GM12865 (cell line): ENCODE measurements at regions not wholly inside any gene's neighbourhood (a gene's known extent, or its start where the extent isn't known, plus 50 kb on each side); places are given as distances from the start of the nearest gene placed in this dataset.

Source experiments
- DNase-seq: peaks from one replicate; pipeline ENCODE4 v3.0.0; 2010; ENCODE audit warnings: low read depth
- H3K4me3 ChIP-seq: 2 replicates; pipeline ENCODE4 v1.5.1; 2011; ENCODE audit warnings: mild to moderate bottlenecking, low read depth, low read length, control low read depth
- CTCF ChIP-seq: IDR thresholded peaks from 2 replicates; pipeline ENCODE4 v1.5.1; 2011; ENCODE audit warnings: low read length, control low read depth, low read depth, inconsistent platforms; ENCODE audit not compliant: insufficient read depth; ENCODE audit errors: missing control alignments

- no peak for TF ChIP-seq CTCF
- DNase-seq: no peak
Measured at GRCh38 chr5:4684946-4685345, 455.2 kb upstream of the ADAMTS16 start.

GRCh38 chr5:4698596-4698995, 441.5 kb upstream of the ADAMTS16 start:
- DNase-seq: no peak
- no peak for TF ChIP-seq CTCF
- H3K4me3 ChIP-seq: no peak overlapping the region

More at GRCh38 chr5:4684946-4685345, 455.2 kb upstream of the ADAMTS16 start:
- no peak overlapping the region for H3K4me3 ChIP-seq

- no peak for TF ChIP-seq CTCF
- no peak overlapping the region for H3K4me3 ChIP-seq
Measured at GRCh38 chr5:4699592-4699991, 440.5 kb upstream of the ADAMTS16 start.

GRCh38 chr5:4700069-4700468, 440.1 kb upstream of the ADAMTS16 start:
- peak; percentile 1 for DNase-seq
- no peak for TF ChIP-seq CTCF
- no peak overlapping the region for H3K4me3 ChIP-seq

More at GRCh38 chr5:4699592-4699991, 440.5 kb upstream of the ADAMTS16 start:
- DNase-seq: no peak

GRCh38 chr5:4700871-4701270, 439.3 kb upstream of the ADAMTS16 start:
- H3K4me3 ChIP-seq: no peak overlapping the region
- no peak for TF ChIP-seq CTCF
- no peak for DNase-seq

GRCh38 chr5:4703931-4704458, 436.1 kb upstream of the ADAMTS16 start:
- no peak for DNase-seq
- no peak for TF ChIP-seq CTCF
- no peak overlapping the region for H3K4me3 ChIP-seq

- H3K4me3 ChIP-seq: no peak overlapping the region
- DNase-seq: no peak
- no peak for TF ChIP-seq CTCF
Measured at GRCh38 chr5:4704951-4705350, 435.2 kb upstream of the ADAMTS16 start.
